GM23338 (cell line): ENCODE measurements at regions not wholly inside any gene's neighbourhood (a gene's known extent, or its start where the extent isn't known, plus 50 kb on each side); places are given as distances from the start of the nearest gene placed in this dataset.

ENCODE experiments used
- ATAC-seq: fragments of 200-7000 bp; cut with Tn5 transposase; 3 replicates; pipeline ENCODE4 v1.9.1; 2020
- DNase-seq: peaks from one replicate; pipeline ENCODE4 v3.0.0-alpha.2; 2015; ENCODE audit warnings: low spot score
- H2AFZ ChIP-seq: fragments of 200-600 bp; sonication (generic); 2 replicates; pipeline ENCODE4 v1.8.0; 2016; ENCODE audit warnings: antibody characterized with exemption, mild to moderate bottlenecking, moderate library complexity
- H3F3A ChIP-seq: fragments of 200-600 bp; sonication (generic); replicated peaks from 2 replicates; pipeline ENCODE4 v1.8.0; 2017; ENCODE audit warnings: antibody characterized with exemption, mixed run types, low read depth
- H3K27ac ChIP-seq: fragments of 200-600 bp; sonication (generic); 2 replicates; pipeline ENCODE4 v1.6.1; 2016; ENCODE audit warnings: low read depth
- H3K27me3 ChIP-seq: fragments of 200-600 bp; sonication (generic); 2 replicates; pipeline ENCODE4 v1.8.0; 2016; ENCODE audit warnings: mild to moderate bottlenecking, mixed run types, moderate library complexity; ENCODE audit not compliant: insufficient read depth
- H3K36me3 ChIP-seq: fragments of 200-600 bp; sonication (generic); 2 replicates; pipeline ENCODE4 v1.8.0; 2016; ENCODE audit warnings: mild to moderate bottlenecking; ENCODE audit not compliant: insufficient read depth
- H3K4me1 ChIP-seq: fragments of 200-600 bp; sonication (generic); 2 replicates; pipeline ENCODE4 v1.8.0; 2016; ENCODE audit warnings: mild to moderate bottlenecking, moderate library complexity; ENCODE audit not compliant: insufficient read depth
- H3K4me2 ChIP-seq: fragments of 200-600 bp; sonication (generic); 2 replicates; pipeline ENCODE4 v1.7.1; 2017; ENCODE audit warnings: mixed run types
- H3K4me3 ChIP-seq: fragments of 200-600 bp; sonication (generic); 2 replicates; pipeline ENCODE4 v1.6.1; 2016; ENCODE audit warnings: mixed run types
- H3K79me2 ChIP-seq: fragments of 200-600 bp; sonication (generic); replicated peaks from 2 replicates; pipeline ENCODE4 v1.8.0; 2017; ENCODE audit warnings: mild to moderate bottlenecking; ENCODE audit not compliant: insufficient read depth
- H3K9me2 ChIP-seq: fragments of 200-600 bp; sonication (generic); 2 replicates; pipeline ENCODE4 v1.8.0; 2017; ENCODE audit not compliant: insufficient read depth
- H4K20me1 ChIP-seq: fragments of 200-600 bp; sonication (generic); replicated peaks from 2 replicates; pipeline ENCODE4 v1.8.0; 2017; ENCODE audit warnings: mild to moderate bottlenecking; ENCODE audit not compliant: insufficient read depth
- H3K27ac Mint-ChIP-seq: 2 replicates; pipeline ENCODE4 v1.8.0; 2020; ENCODE audit warnings: inconsistent platforms, mild to moderate bottlenecking, moderate library complexity, mixed read lengths
- H3K27me3 Mint-ChIP-seq: 3 replicates; pipeline ENCODE4 v1.8.0; 2022; ENCODE audit warnings: low read depth, mild to moderate bottlenecking, moderate library complexity, mixed read lengths, inconsistent platforms; ENCODE audit not compliant: insufficient read depth, poor library complexity
- H3K36me3 Mint-ChIP-seq: 3 replicates; pipeline ENCODE4 v1.8.0; 2021; ENCODE audit warnings: low read depth, mild to moderate bottlenecking, inconsistent platforms, moderate library complexity, mixed read lengths
- H3K4me1 Mint-ChIP-seq: 3 replicates; pipeline ENCODE4 v1.8.0; 2020; ENCODE audit warnings: mild to moderate bottlenecking, inconsistent platforms, mixed read lengths
- H3K4me3 Mint-ChIP-seq: 3 replicates; pipeline ENCODE4 v1.8.0; 2021; ENCODE audit warnings: moderate library complexity, mild to moderate bottlenecking, inconsistent platforms, mixed read lengths
- H3K9me3 Mint-ChIP-seq: 3 replicates; pipeline ENCODE4 v1.8.0; 2020; ENCODE audit warnings: moderate library complexity, mild to moderate bottlenecking, inconsistent platforms, mixed read lengths
- EZH2 ChIP-seq: fragments of 200-600 bp; sonication (generic); IDR thresholded peaks from one replicate; pipeline ENCODE4 v1.8.0; 2017; ENCODE audit warnings: antibody characterized with exemption, mild to moderate bottlenecking, low read depth; ENCODE audit not compliant: unreplicated experiment
- EZH2phosphoT487 ChIP-seq: fragments of 200-600 bp; sonication (generic); IDR thresholded peaks from one replicate; pipeline ENCODE4 v1.8.1; 2018; ENCODE audit warnings: antibody characterized with exemption; ENCODE audit not compliant: unreplicated experiment
- JUNB ChIP-seq: IDR thresholded peaks from one replicate; pipeline ENCODE4 v1.6.1; 2016; ENCODE audit warnings: antibody characterized with exemption; ENCODE audit not compliant: unreplicated experiment
- NANOG ChIP-seq: IDR thresholded peaks from 2 replicates; pipeline ENCODE4 v1.6.1; 2016; ENCODE audit warnings: antibody characterized with exemption, borderline replicate concordance
- POLR2AphosphoS5 ChIP-seq: IDR thresholded peaks from 2 replicates; pipeline ENCODE4 v1.6.1; 2016; ENCODE audit warnings: antibody characterized with exemption, low read depth
- STAT1 ChIP-seq: IDR thresholded peaks from one replicate; pipeline ENCODE4 v1.6.1; 2016; ENCODE audit warnings: antibody characterized with exemption; ENCODE audit not compliant: unreplicated experiment
- ZNF114 ChIP-seq: fragments of 250-450 bp; sonication (Bioruptor Pico); IDR thresholded peaks from 2 replicates; pipeline ENCODE4 v1.5.0; 2020; ENCODE audit warnings: mild to moderate bottlenecking, moderate library complexity
- ZNF331 ChIP-seq: fragments of 250-450 bp; sonication (Bioruptor Pico); IDR thresholded peaks from 2 replicates; pipeline ENCODE4 v1.5.0; 2020; ENCODE audit warnings: low read depth, mild to moderate bottlenecking, moderate library complexity
- TF ChIP-seq, protein P1 (sequence below): fragments of 250-450 bp; sonication (Bioruptor Pico); IDR thresholded peaks from 2 replicates; pipeline ENCODE4 v1.5.0; 2020; ENCODE audit warnings: mild to moderate bottlenecking, moderate library complexity
- TF ChIP-seq, protein P2 (sequence below): IDR thresholded peaks from one replicate; pipeline ENCODE4 v1.6.1; 2018; ENCODE audit warnings: antibody characterized with exemption; ENCODE audit not compliant: unreplicated experiment
- TF ChIP-seq, protein P3 (sequence below), 2 experiments: fragments of 200-600 bp in 1 of 2; sonication (generic) in 1 of 2; conservative IDR thresholded peaks; 2 replicates each; pipeline versions ENCODE4 v1.5.1 to v1.6.1; 2016 to 2017; ENCODE audit warnings: antibody characterized with exemption in 2 of 2, low read depth in 2 of 2, mild to moderate bottlenecking in 2 of 2, moderate library complexity in 1 of 2
- TF ChIP-seq, protein P4 (sequence below): IDR thresholded peaks from 2 replicates; pipeline ENCODE4 v1.6.1; 2016; ENCODE audit warnings: antibody characterized with exemption

DNA sequence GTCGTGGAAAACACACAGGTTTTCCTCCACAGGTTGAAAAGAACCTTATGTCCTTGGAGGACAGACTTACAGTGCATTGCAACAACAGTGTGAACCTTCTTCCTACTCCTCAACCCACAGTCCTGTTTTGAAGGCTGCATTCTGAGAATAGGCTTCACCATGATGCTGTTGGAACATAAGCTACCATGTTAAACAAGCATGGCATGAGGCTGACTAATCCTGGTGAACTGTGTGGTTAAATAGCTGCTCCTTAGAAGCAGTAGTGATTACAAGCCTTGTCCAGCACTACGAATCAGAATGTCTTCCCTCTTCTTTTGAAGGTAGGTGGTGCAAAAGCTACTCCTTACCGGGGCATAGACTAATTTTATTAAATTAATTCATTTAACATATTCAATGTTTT lies 368.5 kb upstream of the EPHA7 start (continued):
- TF ChIP-seq, protein P1, sequence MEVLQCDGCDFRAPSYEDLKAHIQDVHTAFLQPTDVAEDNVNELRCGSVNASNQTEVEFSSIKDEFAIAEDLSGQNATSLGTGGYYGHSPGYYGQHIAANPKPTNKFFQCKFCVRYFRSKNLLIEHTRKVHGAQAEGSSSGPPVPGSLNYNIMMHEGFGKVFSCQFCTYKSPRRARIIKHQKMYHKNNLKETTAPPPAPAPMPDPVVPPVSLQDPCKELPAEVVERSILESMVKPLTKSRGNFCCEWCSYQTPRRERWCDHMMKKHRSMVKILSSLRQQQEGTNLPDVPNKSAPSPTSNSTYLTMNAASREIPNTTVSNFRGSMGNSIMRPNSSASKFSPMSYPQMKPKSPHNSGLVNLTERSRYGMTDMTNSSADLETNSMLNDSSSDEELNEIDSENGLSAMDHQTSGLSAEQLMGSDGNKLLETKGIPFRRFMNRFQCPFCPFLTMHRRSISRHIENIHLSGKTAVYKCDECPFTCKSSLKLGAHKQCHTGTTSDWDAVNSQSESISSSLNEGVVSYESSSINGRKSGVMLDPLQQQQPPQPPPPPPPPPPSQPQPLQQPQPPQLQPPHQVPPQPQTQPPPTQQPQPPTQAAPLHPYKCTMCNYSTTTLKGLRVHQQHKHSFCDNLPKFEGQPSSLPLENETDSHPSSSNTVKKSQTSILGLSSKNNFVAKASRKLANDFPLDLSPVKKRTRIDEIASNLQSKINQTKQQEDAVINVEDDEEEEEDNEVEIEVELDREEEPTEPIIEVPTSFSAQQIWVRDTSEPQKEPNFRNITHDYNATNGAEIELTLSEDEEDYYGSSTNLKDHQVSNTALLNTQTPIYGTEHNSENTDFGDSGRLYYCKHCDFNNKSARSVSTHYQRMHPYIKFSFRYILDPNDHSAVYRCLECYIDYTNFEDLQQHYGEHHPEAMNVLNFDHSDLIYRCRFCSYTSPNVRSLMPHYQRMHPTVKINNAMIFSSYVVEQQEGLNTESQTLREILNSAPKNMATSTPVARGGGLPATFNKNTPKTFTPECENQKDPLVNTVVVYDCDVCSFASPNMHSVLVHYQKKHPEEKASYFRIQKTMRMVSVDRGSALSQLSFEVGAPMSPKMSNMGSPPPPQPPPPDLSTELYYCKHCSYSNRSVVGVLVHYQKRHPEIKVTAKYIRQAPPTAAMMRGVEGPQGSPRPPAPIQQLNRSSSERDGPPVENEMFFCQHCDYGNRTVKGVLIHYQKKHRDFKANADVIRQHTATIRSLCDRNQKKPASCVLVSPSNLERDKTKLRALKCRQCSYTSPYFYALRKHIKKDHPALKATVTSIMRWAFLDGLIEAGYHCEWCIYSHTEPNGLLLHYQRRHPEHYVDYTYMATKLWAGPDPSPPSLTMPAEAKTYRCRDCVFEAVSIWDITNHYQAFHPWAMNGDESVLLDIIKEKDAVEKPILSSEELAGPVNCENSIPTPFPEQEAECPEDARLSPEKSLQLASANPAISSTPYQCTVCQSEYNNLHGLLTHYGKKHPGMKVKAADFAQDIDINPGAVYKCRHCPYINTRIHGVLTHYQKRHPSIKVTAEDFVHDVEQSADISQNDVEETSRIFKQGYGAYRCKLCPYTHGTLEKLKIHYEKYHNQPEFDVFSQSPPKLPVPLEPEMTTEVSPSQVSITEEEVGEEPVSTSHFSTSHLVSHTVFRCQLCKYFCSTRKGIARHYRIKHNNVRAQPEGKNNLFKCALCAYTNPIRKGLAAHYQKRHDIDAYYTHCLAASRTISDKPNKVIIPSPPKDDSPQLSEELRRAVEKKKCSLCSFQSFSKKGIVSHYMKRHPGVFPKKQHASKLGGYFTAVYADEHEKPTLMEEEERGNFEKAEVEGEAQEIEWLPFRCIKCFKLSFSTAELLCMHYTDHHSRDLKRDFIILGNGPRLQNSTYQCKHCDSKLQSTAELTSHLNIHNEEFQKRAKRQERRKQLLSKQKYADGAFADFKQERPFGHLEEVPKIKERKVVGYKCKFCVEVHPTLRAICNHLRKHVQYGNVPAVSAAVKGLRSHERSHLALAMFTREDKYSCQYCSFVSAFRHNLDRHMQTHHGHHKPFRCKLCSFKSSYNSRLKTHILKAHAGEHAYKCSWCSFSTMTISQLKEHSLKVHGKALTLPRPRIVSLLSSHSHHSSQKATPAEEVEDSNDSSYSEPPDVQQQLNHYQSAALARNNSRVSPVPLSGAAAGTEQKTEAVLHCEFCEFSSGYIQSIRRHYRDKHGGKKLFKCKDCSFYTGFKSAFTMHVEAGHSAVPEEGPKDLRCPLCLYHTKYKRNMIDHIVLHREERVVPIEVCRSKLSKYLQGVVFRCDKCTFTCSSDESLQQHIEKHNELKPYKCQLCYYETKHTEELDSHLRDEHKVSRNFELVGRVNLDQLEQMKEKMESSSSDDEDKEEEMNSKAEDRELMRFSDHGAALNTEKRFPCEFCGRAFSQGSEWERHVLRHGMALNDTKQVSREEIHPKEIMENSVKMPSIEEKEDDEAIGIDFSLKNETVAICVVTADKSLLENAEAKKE (CRISPR knock-in tag): no peak
- TF ChIP-seq ZNF331 (CRISPR knock-in tag): no peak
- no peak for TF ChIP-seq EZH2phosphoT487
- TF ChIP-seq ZNF114: no peak

DNA sequence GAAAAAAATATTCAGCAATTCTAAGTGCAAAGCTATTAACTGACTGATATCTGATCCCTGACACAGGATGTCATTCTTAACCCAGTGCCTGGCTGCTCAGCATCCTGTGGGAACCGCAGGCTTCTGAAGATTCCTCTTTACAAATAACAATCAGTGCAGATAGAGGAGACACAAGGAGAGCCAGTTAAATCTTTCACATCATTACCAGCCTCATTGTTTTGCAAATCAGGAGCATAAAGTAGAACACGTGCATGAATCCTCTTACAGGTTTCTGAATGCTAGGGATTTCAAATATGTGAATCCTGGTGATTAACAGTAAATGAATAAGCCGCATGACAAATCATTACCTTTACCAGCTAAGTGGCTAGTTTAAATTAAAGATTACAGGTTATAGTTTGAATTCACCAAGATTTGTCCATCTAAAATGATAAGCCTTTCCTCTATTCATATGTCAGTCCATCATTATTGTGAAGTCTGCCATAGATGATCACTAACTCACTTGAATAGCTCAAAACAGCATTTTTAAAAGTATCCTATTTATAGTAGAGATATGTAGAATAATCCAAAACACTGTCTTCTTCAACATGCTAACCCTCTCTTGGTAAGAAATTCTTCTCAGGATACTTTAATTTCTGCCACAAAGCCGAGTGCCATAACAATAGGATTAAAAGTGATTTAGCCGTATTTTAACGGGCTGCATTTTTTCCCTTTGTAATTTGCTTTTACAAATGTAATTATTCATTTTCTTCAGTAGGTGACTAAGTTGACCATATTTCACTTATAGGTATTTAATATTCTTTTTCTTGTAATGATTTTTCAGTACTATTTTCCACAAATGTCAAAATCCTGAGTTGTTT lies 367.3 kb upstream of the EPHA7 start:
- Histone ChIP-seq H3K4me2 (peak overlapping the region; percentile 12), H3K4me1 (peaks cover 26% of the 10 kb centered on the region), H3K4me3 (peak overlapping the region; percentile 0; the same call in 1 of the 2 replicates), H4K20me1 (no peaks in the 10 kb centered on the region), H2AFZ (no peak overlapping the region), H3K9me2 (no peaks in the 10 kb centered on the region), H3K36me3 (no peaks in the 10 kb centered on the region), H3K27me3 (no peaks in the 10 kb centered on the region), H3K79me2 (no peaks in the 10 kb centered on the region), H3F3A (no peaks in the 10 kb centered on the region), H3K27ac (peak overlapping the region; percentile 92)
- Mint-ChIP-seq H3K4me3 (peak overlapping the region; percentile 35; the same call in 1 of the 3 replicates), H3K27me3 (peaks cover 1% of the 10 kb centered on the region), H3K4me1 (peaks cover 62% of the 10 kb centered on the region), H3K9me3 (no peaks in the 10 kb centered on the region), H3K36me3 (no peaks in the 10 kb centered on the region), H3K27ac (peak overlapping the region; percentile 96)
- ATAC-seq (peak; percentile 99), DNase-seq (peak; percentile 96)
- no peak for TF ChIP-seq EZH2phosphoT487
- no peak for TF ChIP-seq JUNB
- no peak for TF ChIP-seq ZNF114
- no peak for TF ChIP-seq EZH2
- TF ChIP-seq NANOG: peak; percentile 99
- TF ChIP-seq, protein P2, sequence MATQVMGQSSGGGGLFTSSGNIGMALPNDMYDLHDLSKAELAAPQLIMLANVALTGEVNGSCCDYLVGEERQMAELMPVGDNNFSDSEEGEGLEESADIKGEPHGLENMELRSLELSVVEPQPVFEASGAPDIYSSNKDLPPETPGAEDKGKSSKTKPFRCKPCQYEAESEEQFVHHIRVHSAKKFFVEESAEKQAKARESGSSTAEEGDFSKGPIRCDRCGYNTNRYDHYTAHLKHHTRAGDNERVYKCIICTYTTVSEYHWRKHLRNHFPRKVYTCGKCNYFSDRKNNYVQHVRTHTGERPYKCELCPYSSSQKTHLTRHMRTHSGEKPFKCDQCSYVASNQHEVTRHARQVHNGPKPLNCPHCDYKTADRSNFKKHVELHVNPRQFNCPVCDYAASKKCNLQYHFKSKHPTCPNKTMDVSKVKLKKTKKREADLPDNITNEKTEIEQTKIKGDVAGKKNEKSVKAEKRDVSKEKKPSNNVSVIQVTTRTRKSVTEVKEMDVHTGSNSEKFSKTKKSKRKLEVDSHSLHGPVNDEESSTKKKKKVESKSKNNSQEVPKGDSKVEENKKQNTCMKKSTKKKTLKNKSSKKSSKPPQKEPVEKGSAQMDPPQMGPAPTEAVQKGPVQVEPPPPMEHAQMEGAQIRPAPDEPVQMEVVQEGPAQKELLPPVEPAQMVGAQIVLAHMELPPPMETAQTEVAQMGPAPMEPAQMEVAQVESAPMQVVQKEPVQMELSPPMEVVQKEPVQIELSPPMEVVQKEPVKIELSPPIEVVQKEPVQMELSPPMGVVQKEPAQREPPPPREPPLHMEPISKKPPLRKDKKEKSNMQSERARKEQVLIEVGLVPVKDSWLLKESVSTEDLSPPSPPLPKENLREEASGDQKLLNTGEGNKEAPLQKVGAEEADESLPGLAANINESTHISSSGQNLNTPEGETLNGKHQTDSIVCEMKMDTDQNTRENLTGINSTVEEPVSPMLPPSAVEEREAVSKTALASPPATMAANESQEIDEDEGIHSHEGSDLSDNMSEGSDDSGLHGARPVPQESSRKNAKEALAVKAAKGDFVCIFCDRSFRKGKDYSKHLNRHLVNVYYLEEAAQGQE: no peak
- no peak for TF ChIP-seq POLR2AphosphoS5
- TF ChIP-seq, protein P3, sequence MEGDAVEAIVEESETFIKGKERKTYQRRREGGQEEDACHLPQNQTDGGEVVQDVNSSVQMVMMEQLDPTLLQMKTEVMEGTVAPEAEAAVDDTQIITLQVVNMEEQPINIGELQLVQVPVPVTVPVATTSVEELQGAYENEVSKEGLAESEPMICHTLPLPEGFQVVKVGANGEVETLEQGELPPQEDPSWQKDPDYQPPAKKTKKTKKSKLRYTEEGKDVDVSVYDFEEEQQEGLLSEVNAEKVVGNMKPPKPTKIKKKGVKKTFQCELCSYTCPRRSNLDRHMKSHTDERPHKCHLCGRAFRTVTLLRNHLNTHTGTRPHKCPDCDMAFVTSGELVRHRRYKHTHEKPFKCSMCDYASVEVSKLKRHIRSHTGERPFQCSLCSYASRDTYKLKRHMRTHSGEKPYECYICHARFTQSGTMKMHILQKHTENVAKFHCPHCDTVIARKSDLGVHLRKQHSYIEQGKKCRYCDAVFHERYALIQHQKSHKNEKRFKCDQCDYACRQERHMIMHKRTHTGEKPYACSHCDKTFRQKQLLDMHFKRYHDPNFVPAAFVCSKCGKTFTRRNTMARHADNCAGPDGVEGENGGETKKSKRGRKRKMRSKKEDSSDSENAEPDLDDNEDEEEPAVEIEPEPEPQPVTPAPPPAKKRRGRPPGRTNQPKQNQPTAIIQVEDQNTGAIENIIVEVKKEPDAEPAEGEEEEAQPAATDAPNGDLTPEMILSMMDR (conservative IDR thresholded peaks at IDR 0.05; ENCODE audit: low read depth in 2 of 2): no peak
- TF ChIP-seq, protein P4, sequence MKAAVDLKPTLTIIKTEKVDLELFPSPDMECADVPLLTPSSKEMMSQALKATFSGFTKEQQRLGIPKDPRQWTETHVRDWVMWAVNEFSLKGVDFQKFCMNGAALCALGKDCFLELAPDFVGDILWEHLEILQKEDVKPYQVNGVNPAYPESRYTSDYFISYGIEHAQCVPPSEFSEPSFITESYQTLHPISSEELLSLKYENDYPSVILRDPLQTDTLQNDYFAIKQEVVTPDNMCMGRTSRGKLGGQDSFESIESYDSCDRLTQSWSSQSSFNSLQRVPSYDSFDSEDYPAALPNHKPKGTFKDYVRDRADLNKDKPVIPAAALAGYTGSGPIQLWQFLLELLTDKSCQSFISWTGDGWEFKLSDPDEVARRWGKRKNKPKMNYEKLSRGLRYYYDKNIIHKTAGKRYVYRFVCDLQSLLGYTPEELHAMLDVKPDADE: peak; percentile 78
- TF ChIP-seq STAT1: no peak
